CD4-positive, alpha-beta T cell treated with Interleukin-6 for 4 hours (primary cell): ENCODE measurements at regions not wholly inside any gene's neighbourhood (a gene's known extent, or its start where the extent isn't known, plus 50 kb on each side); places are given as distances from the start of the nearest gene placed in this dataset.
A peak's percentile ranks its signal among the peaks of the same experiment; 100 is the strongest.
"Not testable (repeated sequence)": the region's sequence is repeated elsewhere in the genome, so short reads cannot be mapped to it uniquely, and the experiment has no call there.

Source experiments
- DNase-seq: peaks from one replicate; pipeline ENCODE4 v3.0.0-alpha.2; 2020; ENCODE audit warnings: mixed read lengths

- DNase-seq: not testable (repeated sequence)
These were observed 52.2 kb downstream of the HOXC4 start for GRCh38 chr12:54105809-54106208.

- DNase-seq: not testable (repeated sequence)
These were observed 52.6 kb downstream of the HOXC4 start for GRCh38 chr12:54106252-54106651.

GRCh38 chr12:54106803-54107579 lies 53.4 kb downstream of the HOXC4 start:
- not testable (repeated sequence) for DNase-seq

GRCh38 chr12:54112336-54112735 lies 58.7 kb downstream of the HOXC4 start:
- DNase-seq: not testable (repeated sequence)

GRCh38 chr12:54116055-54116454 lies 62.4 kb downstream of the HOXC4 start:
- not testable (repeated sequence) for DNase-seq

GRCh38 chr12:54117392-54117791 lies 63.8 kb downstream of the HOXC4 start:
- DNase-seq: not testable (repeated sequence)

GRCh38 chr12:54119082-54119481 lies 65.4 kb downstream of the HOXC4 start:
- not testable (repeated sequence) for DNase-seq

- DNase-seq: not testable (repeated sequence)
These were observed 64.8 kb downstream of the SMUG1 start for GRCh38 chr12:54123981-54124380.

GRCh38 chr12:54125708-54126028 lies 63.1 kb downstream of the SMUG1 start:
- not testable (repeated sequence) for DNase-seq

GRCh38 chr12:54126029-54126695 lies 62.6 kb downstream of the SMUG1 start:
- DNase-seq: no peak

GRCh38 chr12:54126696-54127537 lies 61.9 kb downstream of the SMUG1 start:
- peak; percentile 28 for DNase-seq

- no peak for DNase-seq
These were observed 61.1 kb downstream of the SMUG1 start for GRCh38 chr12:54127538-54128259.

GRCh38 chr12:54128416-54128815 lies 60.4 kb downstream of the SMUG1 start:
- no peak for DNase-seq

GRCh38 chr12:54129028-54129903 lies 59.5 kb downstream of the SMUG1 start:
- DNase-seq: no peak
